ENCODE measurements at regions not wholly inside any gene's neighbourhood (a gene's known extent, or its start where the extent isn't known, plus 50 kb on each side); places are given as distances from the start of the nearest gene placed in this dataset.
A peak's percentile ranks its signal among the peaks of the same experiment; 100 is the strongest.
"Not testable (repeated sequence)": the region's sequence is repeated elsewhere in the genome, so short reads cannot be mapped to it uniquely, and the experiment has no call there.

DNA sequence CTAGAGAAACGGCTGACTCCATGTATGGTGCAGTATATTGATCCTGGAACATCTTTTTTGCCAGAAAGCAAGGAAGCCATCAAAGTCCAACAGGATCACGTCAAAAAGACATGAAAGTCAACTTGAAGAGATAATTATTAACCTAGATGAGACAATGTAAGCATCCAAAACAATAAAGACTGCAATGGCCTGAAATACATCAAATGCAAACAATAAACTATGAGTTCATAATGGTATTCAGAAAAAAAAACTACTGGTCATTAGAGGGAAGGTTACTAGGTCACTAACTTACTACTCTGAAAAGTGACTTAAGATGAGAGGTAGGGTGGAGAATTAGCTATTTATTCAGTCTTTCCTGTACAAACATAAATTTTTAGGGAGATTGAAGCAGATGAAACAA is 75.3 kb upstream of the OR4F16 start:
- not testable (repeated sequence) for H3K4me1 ChIP-seq, H3K27me3 ChIP-seq

DNA sequence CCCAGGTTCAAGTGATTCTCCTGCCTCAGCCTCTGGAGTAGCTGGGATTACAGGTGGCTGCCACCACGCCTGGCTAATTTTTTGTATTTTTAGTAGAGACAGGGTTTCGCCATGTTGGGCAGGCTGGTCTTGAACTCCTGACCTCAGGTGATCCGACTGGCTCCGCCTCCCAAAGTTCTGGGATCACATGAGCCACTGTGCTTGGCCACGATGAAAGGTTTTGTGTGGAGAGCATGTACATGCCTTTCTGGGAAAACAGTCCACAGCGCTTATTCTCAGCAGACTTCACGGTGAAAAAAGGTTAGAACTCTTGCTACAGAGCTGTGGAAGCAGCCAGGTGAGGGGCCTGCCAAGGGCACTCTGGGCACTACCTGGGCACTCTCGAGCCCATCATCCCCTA is 85.0 kb upstream of the OR4F16 start:
- H3K4me1 ChIP-seq; H3K27me3 ChIP-seq; H3K9me3 ChIP-seq; H3K36me3 ChIP-seq; H3K4me3 ChIP-seq (ENCODE audit: low read depth, low read length); DNase-seq: not testable (repeated sequence)

More for the DNA sequence above, 75.3 kb upstream of the OR4F16 start:
- H3K4me3 ChIP-seq (ENCODE audit: low read depth, low read length); H3K9me3 ChIP-seq; DNase-seq; H3K36me3 ChIP-seq: not testable (repeated sequence)

DNA sequence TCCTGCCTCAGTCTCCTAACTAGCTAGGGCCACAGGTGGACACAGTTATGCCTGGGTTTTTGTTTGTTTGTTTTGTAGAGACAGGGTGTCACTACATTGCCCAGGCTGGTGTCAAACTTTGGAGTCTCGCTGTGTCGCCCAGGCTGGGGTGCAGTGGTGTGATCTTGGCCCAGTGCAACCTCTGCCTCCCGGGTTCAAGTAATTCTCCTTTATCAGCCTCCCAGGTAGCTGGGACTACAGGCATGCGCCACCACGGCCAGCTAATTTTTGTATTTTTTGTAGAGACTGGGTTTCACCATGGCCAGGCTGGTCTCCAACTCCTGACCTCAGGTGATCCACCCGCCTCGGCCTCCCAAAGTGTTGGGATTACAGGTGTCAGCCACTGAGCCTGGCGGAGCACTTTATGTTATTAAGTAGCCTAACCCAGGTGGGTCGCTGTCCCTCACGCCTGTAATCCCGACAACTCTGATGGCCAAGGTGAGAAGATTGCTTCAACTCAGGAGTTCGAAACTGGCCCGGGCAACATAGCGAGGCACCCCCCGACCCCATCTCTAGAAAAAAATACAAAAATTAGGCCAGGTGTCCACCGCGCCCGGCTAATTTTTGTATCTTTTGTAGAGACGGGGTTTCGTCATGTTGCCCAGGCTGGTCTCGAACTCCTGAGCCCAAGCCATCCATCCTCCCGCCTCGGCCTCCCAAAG is 91.2 kb upstream of the OR4F16 start:
- not testable (repeated sequence) for H3K27me3 ChIP-seq, H3K36me3 ChIP-seq, DNase-seq, H3K9me3 ChIP-seq, H3K4me1 ChIP-seq
- peak overlapping the region; percentile 70 for H3K4me3 ChIP-seq (ENCODE audit: low read depth, low read length)

DNA sequence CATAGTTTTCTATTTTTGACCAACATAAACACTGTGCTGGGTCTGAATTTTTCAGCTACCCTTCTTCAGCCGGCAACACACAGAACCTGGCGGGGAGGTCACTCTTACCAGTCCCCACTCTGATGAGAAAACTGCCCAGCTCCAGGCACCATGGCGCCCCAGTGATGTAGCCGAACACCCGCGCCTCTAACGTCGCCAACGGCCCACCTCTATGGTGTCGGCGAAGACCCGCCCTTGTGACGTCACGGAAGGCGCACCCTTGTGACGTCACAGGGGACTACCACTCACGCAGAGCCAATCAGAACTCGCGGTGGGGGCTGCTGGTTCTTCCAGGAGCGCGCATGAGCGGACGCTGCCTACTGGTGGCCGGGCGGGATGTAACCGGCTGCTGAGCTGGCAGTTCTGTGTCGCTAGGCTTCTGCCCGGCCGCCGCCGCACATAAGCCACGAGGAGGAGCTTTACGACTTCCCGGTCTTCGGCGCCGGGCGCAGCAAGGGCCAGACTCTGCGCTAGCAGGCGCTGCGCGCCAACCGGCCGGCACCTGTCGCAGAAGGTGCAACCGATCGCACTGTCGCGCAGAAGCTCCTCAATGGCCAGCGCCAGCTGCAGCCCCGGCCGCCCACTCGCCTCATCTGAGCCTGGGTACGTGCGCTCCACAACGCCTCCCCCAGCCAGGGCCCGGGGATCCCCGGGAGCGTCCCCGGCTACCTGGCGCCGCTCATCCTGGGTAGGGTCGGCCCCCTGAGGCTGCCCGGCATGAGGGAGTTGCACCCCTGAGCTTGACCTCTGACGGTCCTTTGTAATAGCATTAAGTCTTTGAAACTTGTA is 92.2 kb upstream of the OR4F16 start:
- H3K4me3 ChIP-seq (ENCODE audit: low read depth, low read length): peak overlapping the region; percentile 71
- TF ChIP-seq, protein P1, sequence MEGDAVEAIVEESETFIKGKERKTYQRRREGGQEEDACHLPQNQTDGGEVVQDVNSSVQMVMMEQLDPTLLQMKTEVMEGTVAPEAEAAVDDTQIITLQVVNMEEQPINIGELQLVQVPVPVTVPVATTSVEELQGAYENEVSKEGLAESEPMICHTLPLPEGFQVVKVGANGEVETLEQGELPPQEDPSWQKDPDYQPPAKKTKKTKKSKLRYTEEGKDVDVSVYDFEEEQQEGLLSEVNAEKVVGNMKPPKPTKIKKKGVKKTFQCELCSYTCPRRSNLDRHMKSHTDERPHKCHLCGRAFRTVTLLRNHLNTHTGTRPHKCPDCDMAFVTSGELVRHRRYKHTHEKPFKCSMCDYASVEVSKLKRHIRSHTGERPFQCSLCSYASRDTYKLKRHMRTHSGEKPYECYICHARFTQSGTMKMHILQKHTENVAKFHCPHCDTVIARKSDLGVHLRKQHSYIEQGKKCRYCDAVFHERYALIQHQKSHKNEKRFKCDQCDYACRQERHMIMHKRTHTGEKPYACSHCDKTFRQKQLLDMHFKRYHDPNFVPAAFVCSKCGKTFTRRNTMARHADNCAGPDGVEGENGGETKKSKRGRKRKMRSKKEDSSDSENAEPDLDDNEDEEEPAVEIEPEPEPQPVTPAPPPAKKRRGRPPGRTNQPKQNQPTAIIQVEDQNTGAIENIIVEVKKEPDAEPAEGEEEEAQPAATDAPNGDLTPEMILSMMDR (IDR thresholded peaks at IDR 0.05; ENCODE audit: low read depth, low read length): peak; percentile 33
- H3K4me1 ChIP-seq, H3K9me3 ChIP-seq, H3K27me3 ChIP-seq, H3K36me3 ChIP-seq: not testable (repeated sequence)
- peak; percentile 100 for DNase-seq

- DNase-seq; H3K36me3 ChIP-seq; H3K4me1 ChIP-seq; H3K27me3 ChIP-seq; H3K9me3 ChIP-seq; H3K4me3 ChIP-seq (ENCODE audit: low read depth, low read length): not testable (repeated sequence)
Observed at GRCh38 chr1:779621-780020, 93.2 kb upstream of the OR4F16 start.

DNA sequence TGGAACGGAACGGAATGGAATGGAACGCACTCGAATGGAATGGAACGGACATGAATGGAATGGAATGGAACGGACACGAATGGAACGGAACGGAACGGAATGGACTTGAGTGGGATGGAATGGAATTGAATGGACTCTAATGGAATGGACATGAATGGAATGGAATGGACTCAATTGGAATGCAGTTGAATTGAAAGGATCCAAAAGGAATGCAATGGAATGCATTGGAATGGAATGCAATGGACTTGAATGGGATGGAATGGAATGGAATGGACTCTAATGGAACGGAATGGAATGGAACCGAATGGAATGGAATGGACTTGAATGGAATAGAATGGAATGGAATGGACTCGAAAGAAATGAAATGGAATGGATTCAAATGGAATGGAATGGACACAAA is 102.4 kb upstream of the OR4F16 start:
- TF ChIP-seq, protein P1 (IDR thresholded peaks at IDR 0.05; ENCODE audit: low read depth, low read length): no peak
- no peak for DNase-seq
- no peaks in the 10 kb centered on the region for H3K9me3 ChIP-seq
- H3K4me1 ChIP-seq: no peaks in the 10 kb centered on the region
- no peak overlapping the region for H3K4me3 ChIP-seq (ENCODE audit: low read depth, low read length)
- H3K36me3 ChIP-seq: no peaks in the 10 kb centered on the region
- no peaks in the 10 kb centered on the region for H3K27me3 ChIP-seq

DNA sequence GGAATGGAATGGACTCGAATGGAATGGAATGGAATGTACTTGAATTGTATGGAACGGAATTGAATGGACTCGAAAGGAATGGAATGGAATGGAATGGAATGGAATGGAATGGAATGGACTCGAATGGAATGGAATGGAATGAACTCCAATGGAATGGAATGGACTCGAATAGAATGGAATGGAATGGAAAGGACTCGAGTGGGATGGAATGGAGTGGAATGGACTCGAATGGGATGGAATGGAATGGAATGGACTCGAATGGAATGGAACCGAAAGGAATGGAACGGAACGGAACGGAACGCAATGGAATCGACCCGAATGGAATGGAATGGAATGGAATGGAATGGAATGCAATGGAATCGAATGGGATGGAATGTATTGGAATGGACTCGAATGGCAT is 103.2 kb upstream of the OR4F16 start:
- not testable (repeated sequence) for DNase-seq; H3K27me3 ChIP-seq; H3K4me1 ChIP-seq; H3K36me3 ChIP-seq; H3K9me3 ChIP-seq; H3K4me3 ChIP-seq (ENCODE audit: low read depth, low read length)

GRCh38 chr1:790388-790930 is 104.0 kb upstream of the OR4F16 start:
- DNase-seq; H3K4me1 ChIP-seq; H3K36me3 ChIP-seq; H3K27me3 ChIP-seq; H3K4me3 ChIP-seq (ENCODE audit: low read depth, low read length); H3K9me3 ChIP-seq: not testable (repeated sequence)

GRCh38 chr1:794310-794709 is 107.9 kb upstream of the OR4F16 start:
- not testable (repeated sequence) for H3K27me3 ChIP-seq; H3K36me3 ChIP-seq; H3K4me3 ChIP-seq (ENCODE audit: low read depth, low read length); DNase-seq; H3K4me1 ChIP-seq; H3K9me3 ChIP-seq

GRCh38 chr1:794918-795584 is 108.6 kb upstream of the OR4F16 start:
- DNase-seq; H3K27me3 ChIP-seq; H3K4me1 ChIP-seq; H3K9me3 ChIP-seq; H3K4me3 ChIP-seq (ENCODE audit: low read depth, low read length); H3K36me3 ChIP-seq: not testable (repeated sequence)

DNA sequence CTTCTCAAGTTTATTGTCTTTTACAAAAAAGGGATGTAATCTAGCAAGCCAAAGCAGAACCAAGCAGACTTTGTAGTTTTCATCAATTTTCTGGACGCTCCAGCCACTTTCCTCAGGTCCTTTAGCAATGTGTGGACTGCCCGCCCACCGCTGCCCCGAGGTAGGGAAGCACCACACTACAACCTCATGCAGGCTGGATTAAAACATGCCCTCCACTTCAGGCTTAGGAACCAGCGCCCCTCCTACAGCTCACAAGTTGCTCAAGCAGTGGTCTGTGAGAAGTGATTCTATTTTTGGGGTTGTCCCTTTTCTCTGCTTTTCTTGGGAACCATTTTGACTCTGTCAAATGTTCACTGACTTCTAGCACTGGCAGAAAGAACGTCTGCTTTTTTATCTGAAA is 111.2 kb upstream of the OR4F16 start:
- not testable (repeated sequence) for H3K4me1 ChIP-seq; H3K4me3 ChIP-seq (ENCODE audit: low read depth, low read length); H3K36me3 ChIP-seq; DNase-seq; H3K9me3 ChIP-seq; H3K27me3 ChIP-seq

DNA sequence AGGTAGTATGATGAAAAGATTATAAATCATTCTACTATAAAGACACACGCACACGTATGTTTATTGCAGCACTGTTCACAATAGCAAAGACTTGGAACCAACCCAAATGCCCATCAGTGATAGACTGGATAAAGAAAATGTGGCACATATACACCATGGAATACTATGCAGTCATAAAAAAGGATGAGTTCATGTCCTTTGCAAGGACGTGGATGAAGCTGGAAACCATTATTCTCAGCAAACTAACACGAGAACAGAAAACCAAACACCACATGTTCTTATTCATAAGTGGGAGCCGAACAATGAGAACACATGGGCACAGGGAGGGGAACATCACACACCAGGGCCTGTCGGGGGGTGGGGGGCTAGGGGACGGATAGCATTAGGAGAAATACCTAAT is 113.9 kb upstream of the OR4F16 start:
- H3K4me1 ChIP-seq; DNase-seq; H3K9me3 ChIP-seq; H3K27me3 ChIP-seq; H3K4me3 ChIP-seq (ENCODE audit: low read depth, low read length); H3K36me3 ChIP-seq: not testable (repeated sequence)

DNA sequence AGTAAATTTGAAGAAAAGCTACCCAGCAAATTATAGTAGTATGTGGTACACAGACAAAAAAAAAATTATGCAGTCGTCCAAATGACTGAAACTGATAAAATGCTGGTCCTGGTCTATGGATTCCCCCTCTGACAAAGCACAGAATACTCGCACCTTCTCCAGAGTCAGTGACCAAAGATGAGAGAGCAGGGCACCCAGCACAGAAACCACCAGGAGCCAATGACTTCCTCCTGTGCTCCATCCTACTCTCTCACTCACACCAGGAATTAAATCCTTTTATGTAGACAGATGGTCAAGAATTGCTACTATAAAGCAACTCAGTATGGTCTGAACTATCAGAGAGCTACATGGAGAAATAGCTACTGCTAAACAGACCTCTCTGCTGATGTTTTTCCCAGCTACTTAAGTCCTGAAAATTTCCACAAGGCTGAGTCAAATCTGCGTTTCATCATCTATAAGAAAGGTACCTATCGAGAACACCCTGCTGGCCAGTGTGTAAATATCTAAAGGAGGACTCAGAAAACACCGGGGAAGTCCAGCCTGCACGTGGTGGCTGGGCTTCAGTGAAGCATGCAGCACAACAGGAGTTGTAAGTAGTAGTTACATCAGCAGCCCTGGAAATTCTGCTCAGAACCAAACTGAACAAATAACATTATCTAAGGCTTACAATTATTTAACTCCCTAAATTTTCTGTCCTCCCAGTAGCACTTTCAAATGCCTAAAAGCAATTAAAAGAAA is 118.1 kb upstream of the OR4F16 start:
- H3K4me3 ChIP-seq (ENCODE audit: low read depth, low read length); H3K27me3 ChIP-seq; H3K4me1 ChIP-seq; H3K36me3 ChIP-seq; DNase-seq; H3K9me3 ChIP-seq: not testable (repeated sequence)
